Dedifferentiated amniotic fluid mesenchymal stem cell (primary cell): ENCODE measurements at regions not wholly inside any gene's neighbourhood (a gene's known extent, or its start where the extent isn't known, plus 50 kb on each side); places are given as distances from the start of the nearest gene placed in this dataset.

Experiments used
- DNase-seq: peaks from one replicate; pipeline ENCODE4 v3.0.0-alpha.2; 2016; ENCODE audit errors: extremely low spot score

GRCh38 chr11:27604416-27604815 is 95.8 kb downstream of the BDNF start:
- DNase-seq, result no peak

DNA sequence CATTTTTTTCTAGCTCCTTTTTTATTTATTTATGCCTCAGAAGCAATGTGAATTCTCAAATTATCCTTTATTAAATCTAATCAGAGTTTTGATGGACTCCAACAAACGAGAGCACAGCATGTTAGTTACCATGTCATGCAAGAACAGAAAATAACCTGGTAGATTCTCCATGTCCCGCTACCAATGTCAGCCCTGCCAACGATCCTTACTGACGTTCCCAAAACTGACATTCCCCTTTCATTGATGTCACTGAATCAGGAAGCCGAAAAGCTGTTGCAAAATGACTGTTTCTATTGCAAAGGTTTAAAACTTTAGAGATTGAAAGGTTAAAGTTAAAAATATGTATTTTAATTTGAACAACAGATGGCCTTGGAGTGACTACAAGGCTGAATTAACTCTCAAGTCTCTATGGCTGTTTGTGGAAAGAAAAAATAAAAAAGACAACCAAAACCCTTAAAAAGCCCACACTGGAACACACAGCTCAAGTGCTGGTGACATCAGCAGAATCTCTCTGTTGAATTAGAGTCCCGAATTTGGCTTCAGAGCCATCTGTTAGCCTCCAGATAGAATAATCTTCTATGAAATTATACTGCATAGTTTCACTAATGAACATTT is 96.8 kb downstream of the BDNF start:
- no peak for DNase-seq

DNA sequence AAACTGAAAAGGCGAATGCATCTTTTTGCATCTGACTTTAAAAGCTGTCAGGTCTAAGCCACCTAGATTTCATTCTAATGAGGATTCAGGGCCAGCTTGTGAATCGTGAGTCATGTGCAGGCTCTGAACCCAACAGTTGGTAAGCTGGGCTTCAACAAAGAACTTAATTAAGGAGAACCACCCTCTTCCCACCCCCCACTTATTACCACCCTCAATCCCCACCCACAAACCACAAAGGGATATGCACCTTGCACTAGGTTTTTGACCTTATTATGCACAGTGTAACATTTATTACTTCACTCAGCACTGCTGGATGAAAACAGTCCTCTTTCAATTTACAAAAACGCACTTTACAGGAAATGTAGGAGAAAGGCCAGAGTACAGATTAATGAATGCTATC is 94.1 kb upstream of the LIN7C start:
- no peak for DNase-seq

- no peak for DNase-seq
Observed at GRCh38 chr11:27599217-27599616, 92.6 kb upstream of the LIN7C start.

GRCh38 chr11:27596802-27597201 is 90.2 kb upstream of the LIN7C start:
- no peak for DNase-seq

GRCh38 chr11:27596388-27596787 is 89.8 kb upstream of the LIN7C start:
- DNase-seq, result no peak

- no peak for DNase-seq
Observed at GRCh38 chr11:27592098-27592780, 85.7 kb upstream of the LIN7C start.

DNA sequence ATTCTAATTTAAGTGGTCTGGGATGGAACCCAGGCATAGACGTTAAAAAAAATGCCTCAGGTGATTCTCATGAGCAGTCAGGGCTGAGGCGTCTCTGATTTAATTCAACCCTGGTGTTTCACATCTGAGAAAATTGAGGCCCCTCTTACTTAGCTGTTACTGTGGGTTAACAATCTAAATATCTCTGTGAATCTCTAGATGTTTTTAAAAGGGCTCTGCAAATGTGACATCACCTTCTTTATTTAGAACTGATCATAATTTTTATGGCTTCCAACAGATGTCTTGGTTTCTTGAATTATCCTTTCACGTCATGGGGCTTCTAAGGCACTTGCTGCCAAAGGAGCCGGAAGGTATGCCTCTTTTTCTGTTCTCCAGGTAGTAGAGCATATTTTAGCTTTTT is 76.1 kb upstream of the LIN7C start:
- no peak for DNase-seq

DNA sequence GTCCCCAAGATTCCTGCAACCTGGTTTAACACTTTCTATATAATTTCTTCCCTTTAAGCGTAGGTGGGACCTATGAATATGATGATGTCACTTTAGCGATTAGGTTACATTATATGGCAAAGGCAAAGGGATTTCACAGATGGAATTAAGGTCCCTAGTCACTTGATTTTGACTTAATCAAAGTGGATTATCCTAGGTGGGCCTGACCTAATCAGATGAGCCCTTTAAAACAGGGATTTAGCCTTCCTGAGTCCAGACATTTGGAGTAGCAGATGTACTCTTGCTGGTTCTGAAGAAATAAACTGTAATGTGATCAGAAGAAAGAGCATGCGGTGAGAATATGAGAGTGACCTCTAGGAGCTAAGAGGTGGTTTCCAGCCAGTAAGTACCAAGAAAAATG is 67.8 kb upstream of the LIN7C start:
- DNase-seq, result no peak

DNA sequence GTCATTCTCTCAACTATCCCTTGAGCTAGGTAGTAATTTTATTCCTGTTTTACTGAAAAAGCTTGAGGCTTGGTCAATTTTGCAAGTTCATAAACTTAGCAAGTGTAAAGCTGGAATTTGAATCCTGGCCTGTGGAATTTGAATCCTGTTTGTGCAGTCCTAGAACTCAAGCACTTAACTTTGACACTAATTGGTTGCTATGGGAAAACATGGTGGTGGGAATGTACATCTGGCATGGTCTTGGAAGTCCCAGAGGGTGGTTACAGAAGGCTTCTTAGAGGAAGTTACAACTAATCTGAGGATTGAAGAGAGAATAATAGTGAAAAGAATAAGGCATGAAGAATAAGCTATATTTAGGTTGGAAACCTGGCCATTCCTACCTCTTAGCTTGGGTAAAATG is 66.5 kb upstream of the LIN7C start:
- no peak for DNase-seq

- DNase-seq, result peak; percentile 68
Observed at GRCh38 chr11:27571154-27571810, 64.7 kb upstream of the LIN7C start.

- DNase-seq, result no peak
Observed at GRCh38 chr11:27570542-27570941, 64.0 kb upstream of the LIN7C start.

GRCh38 chr11:27563641-27564040 is 57.1 kb upstream of the LIN7C start:
- no peak for DNase-seq

GRCh38 chr11:27563201-27563600 is 56.6 kb upstream of the LIN7C start:
- DNase-seq, result no peak

DNA sequence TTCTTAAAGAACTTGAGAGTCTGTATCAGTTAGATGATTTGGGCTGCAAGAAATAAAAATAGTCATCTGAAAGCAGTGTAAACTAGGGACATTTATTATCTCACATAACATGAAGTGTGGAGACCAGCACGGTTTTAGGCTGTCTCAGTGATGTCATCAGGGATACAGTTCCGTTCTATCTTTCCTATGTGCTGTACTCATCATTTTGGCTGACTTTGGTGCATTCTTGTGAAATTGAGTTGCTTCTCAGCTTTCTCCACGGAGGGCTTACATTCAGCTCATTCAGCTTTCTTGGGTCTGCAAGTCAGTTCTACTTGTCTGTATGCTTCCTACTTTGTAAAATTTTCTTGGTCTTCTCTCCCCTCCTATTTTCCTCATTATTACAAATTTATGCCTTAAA is 51.8 kb upstream of the LIN7C start:
- no peak for DNase-seq

DNA sequence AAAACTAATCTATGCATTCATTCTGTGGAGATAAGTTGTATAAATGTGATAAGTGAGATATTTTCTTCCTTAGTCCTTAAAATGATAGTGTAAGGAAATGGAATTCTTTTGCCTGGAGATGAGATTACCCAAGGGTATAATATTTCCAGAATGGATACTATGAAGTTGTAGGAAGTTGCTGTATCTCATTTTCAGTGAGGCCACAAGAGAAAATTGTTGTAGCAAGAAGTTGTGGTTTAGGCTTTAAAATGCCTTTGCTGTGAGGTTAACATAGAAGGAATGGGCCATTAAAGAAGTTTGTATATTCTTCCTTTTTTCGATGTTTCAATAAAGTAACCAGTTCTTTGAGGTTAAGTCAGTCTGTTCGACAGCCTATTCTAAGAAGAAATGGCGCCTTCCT is 50.7 kb upstream of the LIN7C start:
- peak; percentile 19 for DNase-seq
